Gastroesophageal sphincter (tissue), 4 donors: ENCODE measurements at regions not wholly inside any gene's neighbourhood (a gene's known extent, or its start where the extent isn't known, plus 50 kb on each side); places are given as distances from the start of the nearest gene placed in this dataset.

Experiments
- ATAC-seq: fragments of 150-250 bp; one replicate; pipeline ENCODE4 v1.9.1; 2016; ENCODE audit warnings: mild to moderate bottlenecking, moderate library complexity
- H3K27ac ChIP-seq, 4 donors: fragments of 200-600 bp; sonication (generic) in 3 of 4; 1 replicate in 3 of 4; 2 replicates in 1 of 4; pipeline ENCODE4 v1.5.1; 2016 to 2019
- H3K27me3 ChIP-seq: fragments of 200-600 bp; sonication (generic); one replicate; pipeline ENCODE4 v1.5.1; 2019
- H3K36me3 ChIP-seq, 2 donors: fragments of 200-600 bp; sonication (generic); one replicate each; pipeline ENCODE4 v1.5.1; 2019; ENCODE audit warnings: control low read depth in 1 of 2
- H3K4me1 ChIP-seq, 3 donors: fragments of 200-600 bp; sonication (generic); 1 replicate in 2 of 3; 2 replicates in 1 of 3; pipeline ENCODE4 v1.5.1; 2016 to 2019; ENCODE audit warnings: control low read depth in 2 of 3
- H3K4me3 ChIP-seq, 2 donors: fragments of 200-600 bp; sonication (generic); one replicate each; pipeline ENCODE4 v1.5.1; 2019; ENCODE audit warnings: mild to moderate bottlenecking in 1 of 2, moderate library complexity in 1 of 2
- H3K9me3 ChIP-seq, 3 donors: fragments of 200-600 bp; sonication (generic); one replicate each; pipeline ENCODE4 v1.5.1; 2017 to 2019; ENCODE audit warnings: control low read depth in 2 of 3
- CTCF ChIP-seq, 4 experiments: fragments of 200-600 bp in 2 of 4; fragments of 450-650 bp in 2 of 4; sonication (generic) in 1 of 4; IDR thresholded peaks; one replicate each; pipeline ENCODE4 v1.5.1; 2017 to 2019; ENCODE audit warnings: antibody characterized with exemption in 4 of 4, mild to moderate bottlenecking in 2 of 4, moderate library complexity in 2 of 4
- EP300 ChIP-seq: sonication (generic); formaldehyde crosslinking; IDR thresholded peaks from one replicate; pipeline ENCODE4 v1.6.1; 2017; ENCODE audit warnings: antibody characterized with exemption, mild to moderate bottlenecking
- POLR2A ChIP-seq, 2 donors: fragments of 450-650 bp; IDR thresholded peaks; one replicate each; pipeline ENCODE4 v1.6.1; 2017; ENCODE audit warnings: antibody characterized with exemption in 2 of 2, mild to moderate bottlenecking in 2 of 2, moderate library complexity in 1 of 2
- POLR2AphosphoS5 ChIP-seq: sonication (generic); formaldehyde crosslinking; IDR thresholded peaks from one replicate; pipeline ENCODE4 v1.6.1; 2017; ENCODE audit warnings: antibody characterized with exemption
- WGBS, 2 donors: methylation state at CpG; one replicate each; pipeline ENCODE4 v1.1.5; 2018; ENCODE audit warnings: low coverage in 1 of 2; 5-methylcytosine and 5-hydroxymethylcytosine counted together

- H3K4me3 ChIP-seq, result no peak overlapping the region
- H3K9me3 ChIP-seq, result no peaks in the 10 kb centered on the region
- H3K27ac ChIP-seq, result no peak overlapping the region
- H3K27me3 ChIP-seq, result no peaks in the 10 kb centered on the region
- WGBS, 2 donors, result 44 to 55% methylated on average over 2 of the region's 2 CpGs
- TF ChIP-seq CTCF (IDR thresholded peaks at IDR 0.05) (no peak), POLR2AphosphoS5 (no peak), EP300 (no peak), POLR2A (IDR thresholded peaks at IDR 0.05) (no peak)
- H3K4me1 ChIP-seq, result peaks cover 0 to 12% (median 0%) of the 10 kb centered on the region in 3 donors
- ATAC-seq, result no peak
- no peaks in the 10 kb centered on the region for H3K36me3 ChIP-seq
Measured at GRCh38 chr13:44749906-44750305, 173.8 kb upstream of the TSC22D1 start.

DNA sequence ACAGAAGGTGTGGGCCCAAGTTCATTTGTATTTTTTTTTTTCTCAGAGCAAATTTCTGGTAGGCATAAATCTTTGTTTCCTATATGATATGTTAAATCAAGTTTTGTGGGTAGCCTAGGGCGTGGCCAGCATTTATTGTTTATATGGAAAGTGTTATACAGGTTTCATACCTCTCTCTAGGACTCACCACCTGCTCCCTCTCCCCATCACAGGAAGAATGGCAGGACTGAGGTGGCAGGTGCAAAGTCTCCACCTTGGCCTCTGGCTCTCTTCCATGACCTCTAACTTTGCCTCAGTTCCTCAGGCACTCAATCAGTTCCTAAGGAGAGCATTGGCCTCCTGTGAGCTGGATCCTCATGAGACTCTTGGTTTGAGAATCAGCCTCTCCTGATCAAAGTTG is 172.3 kb upstream of the TSC22D1 start:
- H3K27ac ChIP-seq, result no peak overlapping the region
- H3K9me3 ChIP-seq, result no peaks in the 10 kb centered on the region
- WGBS, 2 donors, result 100% methylated on average over 1 of the region's 1 CpG
- H3K4me3 ChIP-seq, result no peak overlapping the region
- ATAC-seq, result no peak
- H3K27me3 ChIP-seq, result no peaks in the 10 kb centered on the region
- TF ChIP-seq CTCF (IDR thresholded peaks at IDR 0.05), result no peak
- no peak for TF ChIP-seq POLR2AphosphoS5
- no peak for TF ChIP-seq EP300
- no peak for TF ChIP-seq POLR2A (IDR thresholded peaks at IDR 0.05)
- H3K36me3 ChIP-seq, result no peaks in the 10 kb centered on the region
- peaks cover 0 to 12% (median 0%) of the 10 kb centered on the region in 3 donors for H3K4me1 ChIP-seq

DNA sequence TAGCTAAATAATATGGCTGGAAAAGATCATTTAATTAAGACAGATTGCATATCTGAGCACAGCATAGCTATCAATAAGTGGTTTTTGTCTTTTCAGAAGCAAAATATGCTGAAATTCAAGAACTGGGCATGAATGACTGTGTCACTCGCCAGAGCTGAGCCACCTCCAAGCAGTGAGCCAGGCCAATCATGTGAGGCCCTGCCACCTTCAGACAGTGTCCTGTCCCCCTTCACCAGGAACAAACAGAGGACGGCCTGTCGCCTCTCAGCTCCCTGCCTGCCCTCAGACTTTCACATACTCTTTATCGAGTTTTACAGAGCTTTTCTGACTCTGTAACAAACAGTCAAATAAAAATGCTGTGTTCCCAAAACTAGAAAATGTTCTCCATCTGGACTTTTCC is 171.0 kb upstream of the TSC22D1 start:
- no peaks in the 10 kb centered on the region for H3K9me3 ChIP-seq
- TF ChIP-seq EP300 (no peak), CTCF (IDR thresholded peaks at IDR 0.05) (no peak), POLR2AphosphoS5 (no peak), POLR2A (IDR thresholded peaks at IDR 0.05) (no peak)
- H3K27ac ChIP-seq, result peak overlapping the region in 3 of 4 donors; percentile 52 to 64 (median 54)
- no peaks in the 10 kb centered on the region for H3K36me3 ChIP-seq
- H3K4me3 ChIP-seq, result no peak overlapping the region
- no peak for ATAC-seq
- no peaks in the 10 kb centered on the region for H3K27me3 ChIP-seq
- 48 to 63% methylated on average over 2 to 4 of the region's 4 CpGs for WGBS, 2 donors
- peaks cover 0 to 12% (median 0%) of the 10 kb centered on the region in 3 donors for H3K4me1 ChIP-seq

DNA sequence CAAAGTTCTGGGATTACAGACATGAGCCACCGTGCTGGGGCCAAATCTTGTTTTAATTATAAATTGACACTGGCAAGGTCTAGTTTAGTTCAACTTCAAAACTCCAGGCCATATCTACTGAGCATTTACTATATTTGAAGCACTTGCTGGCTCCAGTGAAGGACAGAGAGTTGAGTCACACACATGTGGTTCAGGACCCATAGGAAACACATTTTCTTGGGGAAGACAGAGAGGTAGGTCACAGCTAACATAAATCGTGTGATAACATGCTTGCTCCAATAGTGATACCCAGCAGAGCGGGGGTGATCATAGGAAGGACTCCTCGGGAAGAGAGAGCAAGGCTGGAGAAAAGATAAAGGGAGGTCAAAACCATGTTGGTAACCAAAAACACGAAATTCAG is 170.6 kb upstream of the TSC22D1 start:
- H3K27ac ChIP-seq, result peak overlapping the region in 1 of 4 donors; percentile 64
- no peak for ATAC-seq
- WGBS, 2 donors, result 78 to 88% methylated on average over 5 of the region's 5 CpGs

More for the DNA sequence above, 170.6 kb upstream of the TSC22D1 start:
- TF ChIP-seq CTCF (IDR thresholded peaks at IDR 0.05) (no peak), POLR2A (IDR thresholded peaks at IDR 0.05) (no peak)
- Histone ChIP-seq H3K4me3 (no peak overlapping the region), H3K27me3 (no peaks in the 10 kb centered on the region), H3K9me3 (no peaks in the 10 kb centered on the region), H3K36me3 (no peaks in the 10 kb centered on the region), H3K4me1 (peaks cover 0 to 12% (median 0%) of the 10 kb centered on the region in 3 donors)
